ENCODE measurements at regions not wholly inside any gene's neighbourhood (a gene's known extent, or its start where the extent isn't known, plus 50 kb on each side); places are given as distances from the start of the nearest gene placed in this dataset.

- no peak for TF ChIP-seq CTCF (IDR thresholded peaks at IDR 0.05)
- TF ChIP-seq POLR2A (IDR thresholded peaks at IDR 0.05): no peak
Measured at GRCh38 chr5:174342696-174343095, 297.2 kb downstream of the NSG2 start.
